ENCODE measurements at regions not wholly inside any gene's neighbourhood (a gene's known extent, or its start where the extent isn't known, plus 50 kb on each side); places are given as distances from the start of the nearest gene placed in this dataset.

DNA sequence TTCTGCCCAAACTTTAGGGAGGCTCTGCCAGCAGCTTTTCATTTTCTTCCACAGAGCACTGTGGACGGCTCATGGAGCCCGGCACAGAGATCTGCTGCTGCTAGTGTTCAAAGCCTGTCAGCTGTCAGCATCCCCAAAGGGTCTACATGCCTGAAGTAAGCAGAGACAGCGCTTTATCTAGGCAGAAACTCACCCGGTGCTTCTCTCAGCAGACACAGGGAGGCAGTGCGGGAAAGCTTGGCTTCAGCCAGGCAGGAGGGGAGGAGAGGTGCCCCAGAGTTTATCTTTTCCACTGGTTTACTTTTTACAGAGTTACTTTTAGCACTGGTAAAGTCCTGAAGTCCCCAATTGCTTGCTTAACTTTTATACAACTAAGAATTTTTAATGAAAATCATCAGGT is 339.3 kb downstream of the NKX6-1 start (continued):
- TF ChIP-seq RAD21 (IDR thresholded peaks at IDR 0.05; ENCODE audit: insufficient read depth, low read depth, low read length) (no peak), PKNOX1 (IDR thresholded peaks at IDR 0.05) (no peak), BMI1 (IDR thresholded peaks at IDR 0.05; ENCODE audit: borderline replicate concordance) (no peak), NR2C1 (IDR thresholded peaks at IDR 0.05) (no peak), NFIC (IDR thresholded peaks at IDR 0.05; ENCODE audit: low read depth, low read length) (no peak), CUX1 (IDR thresholded peaks at IDR 0.05; ENCODE audit: insufficient replicate concordance, low read depth, low read length) (no peak), MEF2B (IDR thresholded peaks at IDR 0.05; ENCODE audit: partially characterized antibody, poor library complexity, severe bottlenecking) (no peak)
- TF ChIP-seq, protein P1, sequence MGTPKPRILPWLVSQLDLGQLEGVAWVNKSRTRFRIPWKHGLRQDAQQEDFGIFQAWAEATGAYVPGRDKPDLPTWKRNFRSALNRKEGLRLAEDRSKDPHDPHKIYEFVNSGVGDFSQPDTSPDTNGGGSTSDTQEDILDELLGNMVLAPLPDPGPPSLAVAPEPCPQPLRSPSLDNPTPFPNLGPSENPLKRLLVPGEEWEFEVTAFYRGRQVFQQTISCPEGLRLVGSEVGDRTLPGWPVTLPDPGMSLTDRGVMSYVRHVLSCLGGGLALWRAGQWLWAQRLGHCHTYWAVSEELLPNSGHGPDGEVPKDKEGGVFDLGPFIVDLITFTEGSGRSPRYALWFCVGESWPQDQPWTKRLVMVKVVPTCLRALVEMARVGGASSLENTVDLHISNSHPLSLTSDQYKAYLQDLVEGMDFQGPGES (IDR thresholded peaks at IDR 0.05): no peak
